AG04450 (cell line): ENCODE measurements at regions not wholly inside any gene's neighbourhood (a gene's known extent, or its start where the extent isn't known, plus 50 kb on each side); places are given as distances from the start of the nearest gene placed in this dataset.

ENCODE experiments used
- CTCF ChIA-PET: fragments of 300-600, 350-600 bp; formaldehyde crosslinking; extraction: SDS; loops from one replicate; lab custom pipeline; 2022; ENCODE audit warnings: antibody characterized with exemption, inconsistent platforms; lab: Charles Lee
- POLR2A ChIA-PET: fragments of 350-600 bp; formaldehyde crosslinking; extraction: SDS; loops from one replicate; lab custom pipeline; 2021; ENCODE audit warnings: antibody characterized with exemption, inconsistent platforms; lab: Yijun Ruan, JAX
- DNase-seq: peaks from one replicate; pipeline ENCODE4 v3.0.0-alpha.2; 2011; ENCODE audit warnings: low read depth, low spot score
- H3K27ac ChIP-seq: one replicate; pipeline ENCODE4 v1.5.1; 2012; ENCODE audit warnings: low read depth, low read length, control low read depth
- H3K27me3 ChIP-seq: one replicate; pipeline ENCODE4 v1.6.0; 2012; ENCODE audit warnings: low read length; ENCODE audit not compliant: control insufficient read depth, insufficient read depth
- H3K4me3 ChIP-seq: 2 replicates; pipeline ENCODE4 v1.5.1; 2011; ENCODE audit warnings: mild to moderate bottlenecking, low read depth, low read length, control low read depth
- H3K9me3 ChIP-seq: 2 replicates; pipeline ENCODE4 v1.5.1; 2012; ENCODE audit warnings: low read length; ENCODE audit not compliant: control insufficient read depth, insufficient read depth
- CTCF ChIP-seq: IDR thresholded peaks from 2 replicates; pipeline ENCODE4 v1.5.1; 2011; ENCODE audit warnings: low read depth, low read length, control low read depth, inconsistent platforms

DNA sequence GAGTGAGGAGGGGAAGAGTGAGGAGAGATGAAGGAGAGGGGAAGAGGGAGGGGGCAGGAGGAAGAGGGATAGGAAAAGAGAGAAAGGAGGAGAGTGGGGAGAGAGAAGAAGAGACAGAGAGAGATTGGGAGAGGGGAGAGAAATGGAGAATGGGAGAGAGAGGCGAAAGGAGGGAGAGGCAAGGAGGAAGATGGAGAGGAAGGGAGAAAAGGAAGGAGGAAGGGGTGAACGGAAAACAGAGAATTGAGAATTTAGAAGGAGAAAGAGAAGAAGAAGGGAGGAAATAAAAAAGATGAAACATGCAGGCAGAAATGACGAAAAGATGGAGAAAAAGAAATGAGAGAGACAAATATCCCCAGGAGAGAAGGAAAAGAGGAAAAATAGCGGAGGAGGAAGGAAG lies 502.8 kb downstream of the MN1 start:
- Histone ChIP-seq H3K27ac (no peak overlapping the region), H3K9me3 (no peaks in the 10 kb centered on the region), H3K27me3 (peaks cover 24% of the 10 kb centered on the region), H3K4me3 (peak overlapping the region; percentile 34)
- ChIA-PET POLR2A (interaction anchor here (0.6 kb wide), 1 partner anchor 341 kb away, joined by 8 read pairs; no protein-coding TSS in a partner anchor), CTCF (no interaction called here)
- TF ChIP-seq CTCF, result no peak
- no peak for DNase-seq

GRCh38 chr22:27299181-27300085 lies 502.1 kb downstream of the MN1 start:
- CTCF ChIA-PET, result interaction anchor here (0.9 kb wide), 1 partner anchor 543 kb away, joined by 3 read pairs; no protein-coding TSS in a partner anchor
- TF ChIP-seq CTCF, result no peak
- Histone ChIP-seq H3K27me3 (peaks cover 27% of the 10 kb centered on the region), H3K27ac (no peak overlapping the region), H3K9me3 (no peaks in the 10 kb centered on the region), H3K4me3 (peak overlapping the region; percentile 34)
- POLR2A ChIA-PET, result no interaction called here
- DNase-seq, result no peak

DNA sequence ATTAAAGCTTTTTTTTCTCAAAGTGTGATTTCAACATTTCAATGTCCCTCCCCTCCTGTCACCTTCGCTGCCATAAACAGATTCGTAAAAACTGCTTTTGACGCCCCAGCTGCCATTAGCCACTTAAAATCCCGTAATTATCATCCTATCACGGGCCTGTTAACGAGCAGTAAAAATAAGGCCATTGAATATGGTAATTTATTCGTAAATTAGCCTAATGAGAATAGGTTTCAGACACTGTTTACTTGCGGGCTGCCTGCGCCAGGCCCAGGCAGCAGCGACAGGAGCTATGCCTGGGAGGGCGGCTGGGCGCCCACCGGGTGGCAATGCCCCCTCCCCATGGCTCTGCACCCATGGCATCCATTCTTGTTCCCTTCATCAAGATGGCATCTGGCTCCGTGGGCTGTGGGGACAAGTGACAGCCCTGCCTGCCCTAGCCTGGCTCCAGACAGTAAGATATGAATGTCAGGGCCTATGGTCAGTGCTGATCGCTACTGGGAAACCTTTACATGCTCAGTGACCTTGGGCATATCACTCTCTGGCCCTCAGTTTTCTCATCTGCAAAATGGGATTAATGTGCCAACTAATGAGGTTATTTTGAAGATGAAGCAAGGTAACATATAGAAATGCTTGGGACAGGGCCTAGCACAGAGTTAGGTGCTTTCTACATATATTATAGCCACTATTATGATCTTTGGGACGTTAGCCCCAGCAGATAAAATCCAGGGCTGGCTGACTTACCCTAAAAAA lies 500.8 kb downstream of the MN1 start:
- Histone ChIP-seq H3K27ac (no peak overlapping the region), H3K4me3 (no peak overlapping the region), H3K27me3 (peaks cover 25% of the 10 kb centered on the region), H3K9me3 (no peaks in the 10 kb centered on the region)
- TF ChIP-seq CTCF, result no peak
- no peak for DNase-seq
- POLR2A ChIA-PET, result no interaction called here
- CTCF ChIA-PET, result interaction anchor here (0.9 kb wide), 1 partner anchor 544 kb away, joined by 3 read pairs; no protein-coding TSS in a partner anchor

DNA sequence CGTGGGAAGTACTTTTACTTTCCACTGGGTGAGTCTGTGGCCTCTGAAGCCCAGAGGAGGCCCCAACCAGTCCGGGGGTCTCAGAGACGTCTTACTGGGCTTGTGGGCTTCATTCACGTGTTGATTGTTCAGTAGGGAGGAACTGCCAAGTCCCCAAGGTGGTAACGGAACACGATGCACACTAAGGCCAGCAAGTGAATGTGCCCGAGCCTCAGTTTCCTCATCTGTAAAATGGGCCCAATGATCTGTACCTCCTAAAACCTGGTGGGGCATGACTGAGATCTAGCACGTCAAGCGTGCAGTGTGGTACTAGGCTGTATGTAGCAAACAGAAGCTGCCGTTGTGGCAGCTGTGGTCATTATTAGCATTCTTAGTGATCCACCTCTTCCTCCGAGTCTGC lies 499.1 kb downstream of the MN1 start:
- no peak for TF ChIP-seq CTCF
- Histone ChIP-seq H3K9me3 (no peaks in the 10 kb centered on the region), H3K27ac (no peak overlapping the region), H3K27me3 (peaks cover 16% of the 10 kb centered on the region), H3K4me3 (no peak overlapping the region)
- POLR2A ChIA-PET, result no interaction called here
- no peak for DNase-seq
- CTCF ChIA-PET, result no interaction called here
